Activated CD8-positive, alpha-beta memory T cell treated with anti-CD3 and anti-CD28 coated beads, Interleukin-2, amount 10 ng/mL, durations not matched to agents 7 days and 5 days (primary cell): ENCODE measurements at regions not wholly inside any gene's neighbourhood (a gene's known extent, or its start where the extent isn't known, plus 50 kb on each side); places are given as distances from the start of the nearest gene placed in this dataset.

ENCODE experiments used
- ATAC-seq: fragments of 150-1000 bp; cut with Tn5 transposase; one replicate; pipeline ENCODE4 v1.10.0; 2021; ENCODE audit warnings: moderate library complexity
- CTCF ChIA-PET: fragments of 350-600 bp; sonication (Branson Sonifier 250); formaldehyde crosslinking; loops from one replicate; lab custom pipeline; 2021; ENCODE audit warnings: antibody characterized with exemption; lab: Charles Lee
- DNase-seq: peaks from one replicate; pipeline ENCODE4 v3.0.0-alpha.2; 2020
- H3K27ac Mint-ChIP-seq: one replicate; pipeline ENCODE4 v1.8.0; 2021; ENCODE audit warnings: mild to moderate bottlenecking, mixed read lengths
- H3K27me3 Mint-ChIP-seq: one replicate; pipeline ENCODE4 v1.8.0; 2021; ENCODE audit warnings: mixed read lengths
- H3K36me3 Mint-ChIP-seq: one replicate; pipeline ENCODE4 v1.8.0; 2021; ENCODE audit warnings: mild to moderate bottlenecking, mixed read lengths
- H3K4me1 Mint-ChIP-seq: one replicate; pipeline ENCODE4 v1.8.0; 2021; ENCODE audit warnings: mixed read lengths
- H3K4me3 Mint-ChIP-seq: one replicate; pipeline ENCODE4 v1.8.0; 2021; ENCODE audit warnings: mild to moderate bottlenecking, moderate library complexity, mixed read lengths
- H3K9me3 Mint-ChIP-seq: one replicate; pipeline ENCODE4 v1.8.0; 2022; ENCODE audit warnings: low read depth, mixed read lengths

- Mint-ChIP-seq H3K4me3 (no peak overlapping the region), H3K27ac (no peak overlapping the region), H3K27me3 (no peaks in the 10 kb centered on the region), H3K9me3 (peaks cover 5% of the 10 kb centered on the region), H3K4me1 (no peaks in the 10 kb centered on the region), H3K36me3 (no peaks in the 10 kb centered on the region)
- CTCF ChIA-PET: no interaction called here
- ATAC-seq (no peak), DNase-seq (no peak)
These were observed 238.3 kb downstream of the WDR11 start for GRCh38 chr10:121089434-121089833.

GRCh38 chr10:121091961-121092719, 241.0 kb downstream of the WDR11 start:
- Mint-ChIP-seq H3K4me3 (no peak overlapping the region), H3K27me3 (no peaks in the 10 kb centered on the region), H3K9me3 (peaks cover 5% of the 10 kb centered on the region), H3K36me3 (no peaks in the 10 kb centered on the region), H3K4me1 (no peaks in the 10 kb centered on the region), H3K27ac (no peak overlapping the region)
- DNase-seq (no peak), ATAC-seq (no peak)
- CTCF ChIA-PET: no interaction called here

GRCh38 chr10:121092720-121093095, 241.5 kb downstream of the WDR11 start:
- no peak overlapping the region for H3K27ac Mint-ChIP-seq
- ATAC-seq: no peak
- no peaks in the 10 kb centered on the region for H3K36me3 Mint-ChIP-seq
- no peaks in the 10 kb centered on the region for H3K4me1 Mint-ChIP-seq
- H3K9me3 Mint-ChIP-seq: peaks cover 2% of the 10 kb centered on the region
- no peak overlapping the region for H3K4me3 Mint-ChIP-seq
- no peaks in the 10 kb centered on the region for H3K27me3 Mint-ChIP-seq
- CTCF ChIA-PET: no interaction called here
- no peak for DNase-seq

- ATAC-seq (no peak), DNase-seq (no peak)
- CTCF ChIA-PET: no interaction called here
- H3K36me3 Mint-ChIP-seq: no peaks in the 10 kb centered on the region
- no peak overlapping the region for H3K27ac Mint-ChIP-seq
- H3K9me3 Mint-ChIP-seq: no peaks in the 10 kb centered on the region
- no peaks in the 10 kb centered on the region for H3K4me1 Mint-ChIP-seq
- no peak overlapping the region for H3K4me3 Mint-ChIP-seq
- no peaks in the 10 kb centered on the region for H3K27me3 Mint-ChIP-seq
These were observed 245.7 kb downstream of the WDR11 start for GRCh38 chr10:121096617-121097431.

- H3K27me3 Mint-ChIP-seq: no peaks in the 10 kb centered on the region
- H3K4me1 Mint-ChIP-seq: no peaks in the 10 kb centered on the region
- ATAC-seq: no peak
- H3K4me3 Mint-ChIP-seq: no peak overlapping the region
- H3K27ac Mint-ChIP-seq: no peak overlapping the region
- H3K9me3 Mint-ChIP-seq: no peaks in the 10 kb centered on the region
- CTCF ChIA-PET: no interaction called here
- DNase-seq: no peak
- H3K36me3 Mint-ChIP-seq: no peaks in the 10 kb centered on the region
These were observed 247.0 kb downstream of the WDR11 start for GRCh38 chr10:121098211-121098610.

- Mint-ChIP-seq H3K4me3 (no peak overlapping the region), H3K9me3 (no peaks in the 10 kb centered on the region), H3K27me3 (no peaks in the 10 kb centered on the region), H3K27ac (no peak overlapping the region), H3K36me3 (no peaks in the 10 kb centered on the region), H3K4me1 (no peaks in the 10 kb centered on the region)
- ATAC-seq (no peak), DNase-seq (no peak)
- CTCF ChIA-PET: no interaction called here
These were observed 247.6 kb downstream of the WDR11 start for GRCh38 chr10:121098751-121099150.

GRCh38 chr10:121099181-121099580, 248.0 kb downstream of the WDR11 start:
- Mint-ChIP-seq H3K4me3 (no peak overlapping the region), H3K36me3 (no peaks in the 10 kb centered on the region), H3K4me1 (no peaks in the 10 kb centered on the region), H3K9me3 (no peaks in the 10 kb centered on the region), H3K27ac (no peak overlapping the region), H3K27me3 (no peaks in the 10 kb centered on the region)
- CTCF ChIA-PET: no interaction called here
- ATAC-seq: no peak
- no peak for DNase-seq

GRCh38 chr10:121099592-121099991, 248.4 kb downstream of the WDR11 start:
- Mint-ChIP-seq H3K27me3 (no peaks in the 10 kb centered on the region), H3K4me1 (no peaks in the 10 kb centered on the region), H3K9me3 (no peaks in the 10 kb centered on the region), H3K27ac (no peak overlapping the region), H3K36me3 (no peaks in the 10 kb centered on the region), H3K4me3 (no peak overlapping the region)
- CTCF ChIA-PET: no interaction called here
- DNase-seq (no peak), ATAC-seq (no peak)

GRCh38 chr10:121101561-121101960, 250.4 kb downstream of the WDR11 start:
- ATAC-seq: no peak
- H3K27me3 Mint-ChIP-seq: no peaks in the 10 kb centered on the region
- no peaks in the 10 kb centered on the region for H3K4me1 Mint-ChIP-seq
- DNase-seq: no peak
- no peaks in the 10 kb centered on the region for H3K9me3 Mint-ChIP-seq
- H3K27ac Mint-ChIP-seq: no peak overlapping the region
- CTCF ChIA-PET: no interaction called here
- H3K4me3 Mint-ChIP-seq: no peak overlapping the region
- H3K36me3 Mint-ChIP-seq: no peaks in the 10 kb centered on the region

GRCh38 chr10:121102706-121103105, 251.5 kb downstream of the WDR11 start:
- Mint-ChIP-seq H3K4me3 (no peak overlapping the region), H3K9me3 (no peaks in the 10 kb centered on the region), H3K27ac (no peak overlapping the region), H3K27me3 (no peaks in the 10 kb centered on the region), H3K4me1 (no peaks in the 10 kb centered on the region), H3K36me3 (no peaks in the 10 kb centered on the region)
- ATAC-seq: no peak
- DNase-seq: no peak
- CTCF ChIA-PET: no interaction called here

- CTCF ChIA-PET: no interaction called here
- Mint-ChIP-seq H3K27ac (no peak overlapping the region), H3K27me3 (no peaks in the 10 kb centered on the region), H3K4me3 (no peak overlapping the region), H3K4me1 (no peaks in the 10 kb centered on the region), H3K36me3 (no peaks in the 10 kb centered on the region), H3K9me3 (no peaks in the 10 kb centered on the region)
- DNase-seq (no peak), ATAC-seq (no peak)
These were observed 253.4 kb downstream of the WDR11 start for GRCh38 chr10:121104476-121105111.

- no peaks in the 10 kb centered on the region for H3K36me3 Mint-ChIP-seq
- DNase-seq (no peak), ATAC-seq (no peak)
- CTCF ChIA-PET: no interaction called here
- no peaks in the 10 kb centered on the region for H3K4me1 Mint-ChIP-seq
- H3K27ac Mint-ChIP-seq: no peak overlapping the region
- H3K27me3 Mint-ChIP-seq: no peaks in the 10 kb centered on the region
- H3K9me3 Mint-ChIP-seq: no peaks in the 10 kb centered on the region
- H3K4me3 Mint-ChIP-seq: no peak overlapping the region
These were observed 255.4 kb downstream of the WDR11 start for GRCh38 chr10:121106611-121107010.

GRCh38 chr10:121108051-121108450, 256.9 kb downstream of the WDR11 start:
- Mint-ChIP-seq H3K27me3 (no peaks in the 10 kb centered on the region), H3K9me3 (no peaks in the 10 kb centered on the region), H3K27ac (no peak overlapping the region), H3K4me1 (no peaks in the 10 kb centered on the region), H3K36me3 (no peaks in the 10 kb centered on the region), H3K4me3 (no peak overlapping the region)
- CTCF ChIA-PET: no interaction called here
- no peak for DNase-seq
- no peak for ATAC-seq

GRCh38 chr10:121110369-121110768, 259.2 kb downstream of the WDR11 start:
- Mint-ChIP-seq H3K27ac (no peak overlapping the region), H3K9me3 (no peaks in the 10 kb centered on the region), H3K27me3 (no peaks in the 10 kb centered on the region), H3K36me3 (no peaks in the 10 kb centered on the region), H3K4me1 (no peaks in the 10 kb centered on the region), H3K4me3 (no peak overlapping the region)
- ATAC-seq: no peak
- no peak for DNase-seq
- CTCF ChIA-PET: no interaction called here
